Endothelial cell of umbilical vein (primary cell): ENCODE measurements at regions not wholly inside any gene's neighbourhood (a gene's known extent, or its start where the extent isn't known, plus 50 kb on each side); places are given as distances from the start of the nearest gene placed in this dataset.

Experiments used
- BruUV-seq: library from RNA; stranded (reverse); fragments of 400-500 nt; replicated peaks from 2 replicates; lab custom pipeline; 2021; lab: Mats Ljungman, UMichigan
- CTCF ChIA-PET: fragments of 300-600, 350-600 bp; sonication (Branson Sonifier 250); formaldehyde crosslinking; loops from one replicate; lab custom pipeline; 2021; ENCODE audit warnings: antibody characterized with exemption, inconsistent platforms; lab: Charles Lee
- POLR2A ChIA-PET: fragments of 300-600, 350-600 bp; sonication (Branson Sonifier 250); formaldehyde crosslinking; loops from one replicate; lab custom pipeline; 2021; ENCODE audit warnings: antibody characterized with exemption, inconsistent platforms; lab: Charles Lee
- DNase-seq: peaks from one replicate; pipeline ENCODE4 v3.0.0-alpha.2; 2011; ENCODE audit warnings: low read depth, low spot score
- FAIRE-seq: peaks from 2 replicates; lab custom pipeline; 2011; peaks lifted over from hg19 to GRCh38; lab: Jason Lieb, UNC
- H2AFZ ChIP-seq: 2 replicates; pipeline ENCODE4 v1.6.0; 2012; ENCODE audit warnings: low read depth, low read length, control low read depth, inconsistent platforms
- H3K27ac ChIP-seq: 2 replicates; pipeline ENCODE4 v1.5.1; 2011; ENCODE audit warnings: low read depth, mild to moderate bottlenecking, control low read depth, low read length, moderate library complexity; ENCODE audit not compliant: insufficient read depth
- H3K27me3 ChIP-seq, 2 experiments: 2 replicates each; pipeline versions ENCODE4 v1.6.0 to v1.6.1; 2011; ENCODE audit warnings: low read length in 2 of 2, mixed read lengths in 1 of 2; ENCODE audit not compliant: control insufficient read depth in 2 of 2, insufficient read depth in 2 of 2
- H3K36me3 ChIP-seq, 2 experiments: 2 replicates in 1 of 2; 3 replicates in 1 of 2; pipeline ENCODE4 v1.5.1; 2011; ENCODE audit warnings: low read length in 2 of 2, mild to moderate bottlenecking in 1 of 2, moderate library complexity in 1 of 2; ENCODE audit not compliant: control insufficient read depth in 2 of 2, insufficient read depth in 2 of 2; ENCODE audit errors: extremely low read depth in 1 of 2
- H3K4me1 ChIP-seq: 3 replicates; pipeline ENCODE4 v1.5.1; 2011; ENCODE audit warnings: mild to moderate bottlenecking, low read length; ENCODE audit not compliant: control insufficient read depth, insufficient read depth; ENCODE audit errors: extremely low read depth
- H3K4me2 ChIP-seq: 2 replicates; pipeline ENCODE4 v1.6.1; 2011; ENCODE audit warnings: low read length, control low read depth, mixed read lengths; ENCODE audit not compliant: insufficient read depth
- H3K4me3 ChIP-seq, 3 experiments: fragments of 200-600 bp in 1 of 3; sonication (generic), shearing (Covaris generic) in 1 of 3; replicated peaks in 1 of 3; 2 replicates each; pipeline ENCODE4 v1.5.1; 2011 to 2016; ENCODE audit warnings: control low read depth in 3 of 3, low read length in 3 of 3, mild to moderate bottlenecking in 2 of 3, inconsistent platforms in 1 of 3, low read depth in 1 of 3, moderate library complexity in 1 of 3; ENCODE audit not compliant: insufficient read depth in 1 of 3
- H3K79me2 ChIP-seq: 2 replicates; pipeline ENCODE4 v1.6.0; 2012; ENCODE audit warnings: low read length, inconsistent platforms; ENCODE audit not compliant: control insufficient read depth, insufficient read depth
- H3K9ac ChIP-seq: replicated peaks from 2 replicates; pipeline ENCODE3; 2011; ENCODE audit warnings: low read length, control low read depth; ENCODE audit not compliant: insufficient read depth; ENCODE audit errors: extremely low read depth
- H3K9me1 ChIP-seq: replicated peaks from 3 replicates; pipeline ENCODE4 v1.6.0; 2011; ENCODE audit warnings: mild to moderate bottlenecking, low read length; ENCODE audit not compliant: control insufficient read depth, insufficient read depth; ENCODE audit errors: extremely low read depth
- H3K9me3 ChIP-seq: replicated peaks from 2 replicates; pipeline ENCODE4 v1.5.1; 2012; ENCODE audit warnings: low read length, inconsistent platforms; ENCODE audit not compliant: control insufficient read depth, insufficient read depth
- H4K20me1 ChIP-seq: replicated peaks from 2 replicates; pipeline ENCODE3; 2011; ENCODE audit warnings: mild to moderate bottlenecking, low read length; ENCODE audit not compliant: control insufficient read depth, insufficient read depth; ENCODE audit errors: extremely low read depth
- EZH2 ChIP-seq: IDR thresholded peaks from 2 replicates; pipeline ENCODE4 v1.6.1; 2012; ENCODE audit warnings: borderline replicate concordance, low read depth, mild to moderate bottlenecking, moderate library complexity, low read length, inconsistent platforms; ENCODE audit not compliant: severe bottlenecking
- FOS ChIP-seq: IDR thresholded peaks from 2 replicates; pipeline ENCODE4 v1.6.1; 2011; ENCODE audit warnings: mild to moderate bottlenecking, low read length, moderate library complexity, borderline replicate concordance; ENCODE audit not compliant: insufficient read depth
- GATA2 ChIP-seq: IDR thresholded peaks from 2 replicates; pipeline ENCODE4 v1.7.0; 2011; ENCODE audit warnings: low read depth, mild to moderate bottlenecking, moderate library complexity, mixed read lengths, low read length; ENCODE audit not compliant: insufficient read length, insufficient read depth
- JUN ChIP-seq: IDR thresholded peaks from 2 replicates; pipeline ENCODE4 v1.6.1; 2011; ENCODE audit warnings: borderline replicate concordance, low read depth; ENCODE audit not compliant: insufficient read length, insufficient read depth
- POLR2A ChIP-seq: IDR thresholded peaks from 2 replicates; pipeline ENCODE4 v1.6.1; 2012; ENCODE audit warnings: low read depth, mild to moderate bottlenecking, control low read depth, low read length
- dilution Hi-C: fragments of 300-500 bp; cut with MboI; formaldehyde crosslinking; loops from one replicate; pipeline ENCODE4 v1.15.0; 2019; ENCODE audit warnings: low sequenced_read_pairs; ENCODE audit not compliant: extremely low pct_ligation_motif_present
- intact Hi-C: fragments of 100-400 bp; cut with micrococcal nuclease; formaldehyde crosslinking; loops from one replicate; pipeline ENCODE4 v1.10.0; 2022
- TF ChIP-seq, protein P1 (sequence below), 2 donors: IDR thresholded peaks; 1 replicate in 1 of 2; 2 replicates in 1 of 2; pipeline ENCODE4 v1.5.1; 2011; ENCODE audit warnings: low read length in 2 of 2, mild to moderate bottlenecking in 2 of 2, moderate library complexity in 2 of 2, control low read depth in 1 of 2, inconsistent platforms in 1 of 2, low read depth in 1 of 2; ENCODE audit not compliant: insufficient read depth in 1 of 2; ENCODE audit errors: extremely low read depth in 1 of 2
- TF ChIP-seq, protein P2 (sequence below): IDR thresholded peaks from 2 replicates; pipeline ENCODE4 v1.6.1; 2011; ENCODE audit not compliant: insufficient read depth, insufficient read length

DNA sequence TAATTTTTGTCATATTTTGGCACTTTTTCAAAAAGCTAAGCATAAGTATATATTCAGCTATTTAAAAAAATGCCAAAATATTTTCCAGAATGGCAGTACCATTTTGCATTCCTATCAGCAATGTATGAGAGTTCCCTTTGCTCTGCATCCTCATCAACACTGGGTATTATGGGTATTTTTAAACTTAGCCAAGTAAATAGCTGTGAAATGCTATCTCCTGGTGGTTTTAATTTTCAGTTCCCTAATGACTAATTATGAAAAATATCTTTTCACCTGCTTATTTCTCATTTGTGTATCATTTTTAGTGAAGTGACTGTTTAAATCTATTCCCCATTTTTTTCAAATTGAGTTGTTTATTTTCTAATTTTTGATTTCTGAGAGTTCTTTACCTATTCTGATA is 199.7 kb upstream of the NECTIN3 start:
- Histone ChIP-seq H4K20me1 (no peaks in the 10 kb centered on the region), H3K79me2 (no peaks in the 10 kb centered on the region), H3K36me3 (no peaks in the 10 kb centered on the region), H3K4me1 (no peaks in the 10 kb centered on the region), H3K4me2 (no peak overlapping the region), H3K9me3 (no peaks in the 10 kb centered on the region), H3K9me1 (no peaks in the 10 kb centered on the region), H3K4me3 (no peak overlapping the region), H3K27ac (no peak overlapping the region), H2AFZ (no peak overlapping the region), H3K27me3 (no peaks in the 10 kb centered on the region), H3K9ac (no peak overlapping the region)
- ChIA-PET POLR2A (no interaction called here), CTCF (no interaction called here)
- DNase-seq (no peak), FAIRE-seq (no peak)
- TF ChIP-seq GATA2 = no peak
- TF ChIP-seq POLR2A = no peak
- TF ChIP-seq, protein P1, sequence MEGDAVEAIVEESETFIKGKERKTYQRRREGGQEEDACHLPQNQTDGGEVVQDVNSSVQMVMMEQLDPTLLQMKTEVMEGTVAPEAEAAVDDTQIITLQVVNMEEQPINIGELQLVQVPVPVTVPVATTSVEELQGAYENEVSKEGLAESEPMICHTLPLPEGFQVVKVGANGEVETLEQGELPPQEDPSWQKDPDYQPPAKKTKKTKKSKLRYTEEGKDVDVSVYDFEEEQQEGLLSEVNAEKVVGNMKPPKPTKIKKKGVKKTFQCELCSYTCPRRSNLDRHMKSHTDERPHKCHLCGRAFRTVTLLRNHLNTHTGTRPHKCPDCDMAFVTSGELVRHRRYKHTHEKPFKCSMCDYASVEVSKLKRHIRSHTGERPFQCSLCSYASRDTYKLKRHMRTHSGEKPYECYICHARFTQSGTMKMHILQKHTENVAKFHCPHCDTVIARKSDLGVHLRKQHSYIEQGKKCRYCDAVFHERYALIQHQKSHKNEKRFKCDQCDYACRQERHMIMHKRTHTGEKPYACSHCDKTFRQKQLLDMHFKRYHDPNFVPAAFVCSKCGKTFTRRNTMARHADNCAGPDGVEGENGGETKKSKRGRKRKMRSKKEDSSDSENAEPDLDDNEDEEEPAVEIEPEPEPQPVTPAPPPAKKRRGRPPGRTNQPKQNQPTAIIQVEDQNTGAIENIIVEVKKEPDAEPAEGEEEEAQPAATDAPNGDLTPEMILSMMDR (IDR thresholded peaks at IDR 0.05; ENCODE audit: extremely low read depth in 1 of 2, insufficient read depth in 1 of 2, low read depth in 1 of 2, low read length in 2 of 2) = no peak
- no peak for TF ChIP-seq JUN
- TF ChIP-seq FOS = no peak
- dilution Hi-C loops = no loop called here
- intact Hi-C loops = no loop called here
- BruUV-seq = no TSS peak

DNA sequence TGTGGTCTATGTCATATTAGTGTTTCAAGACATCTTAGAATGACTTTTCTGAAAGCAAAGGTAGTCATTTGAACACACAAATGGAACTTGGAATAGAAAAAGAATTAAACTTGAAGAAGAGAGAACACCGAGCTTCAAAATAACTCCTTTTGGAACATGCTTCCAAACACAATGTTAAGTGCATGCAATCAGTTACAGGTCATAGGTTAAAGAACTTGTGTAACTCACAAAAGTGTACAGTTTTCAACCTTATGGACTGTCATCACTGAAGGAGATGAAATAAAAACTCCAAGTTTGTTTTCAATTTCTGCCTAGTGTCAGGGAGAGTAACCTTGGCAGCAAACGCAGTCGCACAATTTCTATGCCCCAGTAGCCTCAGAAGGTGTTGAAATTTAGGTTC is 192.9 kb upstream of the NECTIN3 start:
- Histone ChIP-seq H2AFZ (no peak overlapping the region), H3K9me3 (no peaks in the 10 kb centered on the region), H3K36me3 (no peaks in the 10 kb centered on the region), H3K9me1 (no peaks in the 10 kb centered on the region), H3K4me3 (no peak overlapping the region), H3K4me1 (no peaks in the 10 kb centered on the region), H3K4me2 (no peak overlapping the region), H3K27ac (no peak overlapping the region), H4K20me1 (no peaks in the 10 kb centered on the region), H3K27me3 (no peaks in the 10 kb centered on the region), H3K9ac (no peak overlapping the region), H3K79me2 (no peaks in the 10 kb centered on the region)
- no peak for DNase-seq
- dilution Hi-C loops = no loop called here
- no peak for FAIRE-seq
- intact Hi-C loops = no loop called here
- TF ChIP-seq EZH2 = no peak
- TF ChIP-seq, protein P1 (IDR thresholded peaks at IDR 0.05; ENCODE audit: extremely low read depth in 1 of 2, insufficient read depth in 1 of 2, low read depth in 1 of 2, low read length in 2 of 2) = no peak
- no peak for TF ChIP-seq JUN
- no peak for TF ChIP-seq GATA2
- TF ChIP-seq FOS = no peak
- TF ChIP-seq, protein P2, sequence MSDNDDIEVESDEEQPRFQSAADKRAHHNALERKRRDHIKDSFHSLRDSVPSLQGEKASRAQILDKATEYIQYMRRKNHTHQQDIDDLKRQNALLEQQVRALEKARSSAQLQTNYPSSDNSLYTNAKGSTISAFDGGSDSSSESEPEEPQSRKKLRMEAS = no peak
- CTCF ChIA-PET = no interaction called here
- BruUV-seq = no TSS peak
- POLR2A ChIA-PET = no interaction called here
